ENCODE measurements at regions not wholly inside any gene's neighbourhood (a gene's known extent, or its start where the extent isn't known, plus 50 kb on each side); places are given as distances from the start of the nearest gene placed in this dataset.

DNA sequence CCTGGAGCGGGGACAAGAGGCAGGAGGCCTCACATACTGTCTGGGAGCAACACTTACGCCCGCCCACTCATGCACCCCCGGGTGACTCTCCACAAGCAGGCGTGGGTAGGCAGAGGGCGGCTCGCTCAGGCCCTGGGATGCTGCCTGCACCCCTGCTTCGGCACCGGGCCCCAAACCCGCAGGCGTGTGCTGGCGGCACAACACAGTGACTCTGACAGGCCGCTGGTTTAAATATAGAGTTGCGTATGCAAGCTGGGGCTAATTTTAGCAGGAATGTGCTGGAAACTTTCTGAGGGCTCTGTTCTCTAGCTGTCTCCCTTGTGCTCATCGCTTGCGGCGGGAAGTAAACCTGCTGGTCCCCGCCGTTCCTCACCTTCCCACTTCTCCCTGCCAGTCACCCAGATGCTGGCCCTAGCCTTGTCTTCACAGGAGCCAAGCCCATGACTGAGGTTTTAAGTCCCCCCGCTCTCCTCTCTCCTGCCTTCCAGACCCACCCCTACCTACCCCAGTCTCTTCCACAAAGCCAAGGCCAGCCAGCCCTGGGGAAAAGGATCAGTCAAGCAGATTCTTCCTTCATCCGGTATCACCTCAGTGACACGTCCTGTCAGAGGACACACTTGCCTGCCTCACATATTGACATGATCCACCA, 94.5 kb upstream of the FOXP4 start:
- DNase-seq, result peak; percentile 78

DNA sequence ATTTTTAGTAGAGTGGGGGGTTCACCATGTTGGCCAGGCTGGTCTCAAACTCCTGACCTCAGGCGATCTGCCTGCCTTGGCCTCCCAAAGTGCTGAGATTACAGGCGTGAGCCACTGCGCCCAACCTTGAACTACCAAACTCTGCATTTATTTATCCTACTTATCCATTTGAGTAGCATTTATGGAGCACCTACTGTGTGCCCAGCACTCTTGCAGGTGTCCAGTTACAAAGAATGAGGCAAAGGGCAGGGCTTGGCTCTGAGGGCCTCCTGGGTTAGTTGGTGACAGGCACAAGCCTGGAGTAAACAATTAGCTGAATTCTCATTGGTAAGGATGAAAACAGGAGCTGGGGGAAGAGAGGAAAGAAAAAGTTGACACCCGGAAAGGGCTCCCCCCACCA, 93.4 kb upstream of the FOXP4 start:
- DNase-seq, result no peak

DNA sequence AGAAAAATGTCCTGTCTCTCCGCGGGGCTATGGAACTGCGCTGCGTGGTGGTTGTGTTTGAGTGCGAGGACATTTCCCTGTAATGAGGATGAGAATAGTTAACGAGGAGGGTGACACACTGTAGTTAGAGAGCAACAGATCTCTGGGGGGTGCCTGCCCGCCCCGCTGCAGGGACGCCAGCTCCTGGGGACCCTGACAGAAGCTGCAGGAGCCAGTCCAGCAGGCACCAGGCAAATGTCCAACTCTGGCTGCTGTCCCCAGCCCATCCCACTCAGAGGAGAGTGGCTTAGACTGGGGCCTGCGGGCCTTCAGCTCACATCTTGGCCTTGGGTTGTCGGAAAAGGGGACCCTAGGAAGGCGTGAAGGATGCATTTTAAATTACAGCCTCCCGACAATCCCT, 92.9 kb upstream of the FOXP4 start:
- no peak for DNase-seq

DNA sequence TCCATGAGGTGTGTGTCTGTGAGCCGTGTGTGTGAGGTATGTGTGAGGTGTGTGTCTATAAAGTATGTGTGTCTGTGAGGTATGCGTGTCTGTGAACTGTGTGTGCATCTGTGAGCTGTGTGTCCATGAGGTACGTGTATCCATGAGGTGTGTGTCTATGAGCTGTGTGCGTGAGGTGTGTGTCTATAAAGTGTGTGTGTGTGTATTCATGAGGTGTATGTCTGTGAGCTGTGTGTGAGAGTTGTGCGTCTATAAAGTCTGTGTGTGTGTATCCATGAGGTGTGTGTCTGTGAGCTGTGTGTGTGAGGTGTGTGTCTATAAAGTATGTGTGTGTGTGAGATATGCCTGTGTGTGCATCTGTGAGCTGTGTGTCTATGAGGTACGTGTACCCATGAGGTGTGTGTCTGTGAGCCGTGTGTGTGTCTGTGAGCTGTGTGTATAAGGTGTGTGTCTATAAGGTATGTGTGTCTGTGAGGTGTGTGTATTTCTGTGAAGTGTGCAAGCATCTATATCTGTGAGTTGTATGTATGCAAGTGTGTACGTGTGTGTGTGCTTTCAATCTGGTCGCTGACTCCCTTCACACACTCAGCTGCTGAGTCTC, 91.9 kb upstream of the FOXP4 start:
- no peak for DNase-seq

DNA sequence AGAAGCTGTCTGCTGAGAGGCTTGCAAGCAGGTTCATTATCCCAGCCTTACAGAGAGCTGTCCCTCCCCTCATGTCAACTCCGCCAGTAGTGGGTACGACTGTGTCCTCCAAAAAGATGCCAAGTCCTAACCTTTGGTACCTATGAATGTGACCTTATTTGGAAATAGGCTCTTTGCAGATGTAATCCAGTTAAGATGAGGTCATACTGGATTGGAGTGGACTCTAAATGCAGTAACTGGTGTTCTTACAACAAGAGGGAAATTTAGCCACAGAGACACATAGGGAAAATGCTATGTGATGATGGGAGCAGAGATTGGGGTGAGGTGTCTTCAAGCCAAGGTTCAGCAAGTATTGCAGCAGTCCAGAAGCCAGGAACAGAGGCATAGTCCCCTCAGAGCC, 90.8 kb upstream of the FOXP4 start:
- DNase-seq, result no peak

DNA sequence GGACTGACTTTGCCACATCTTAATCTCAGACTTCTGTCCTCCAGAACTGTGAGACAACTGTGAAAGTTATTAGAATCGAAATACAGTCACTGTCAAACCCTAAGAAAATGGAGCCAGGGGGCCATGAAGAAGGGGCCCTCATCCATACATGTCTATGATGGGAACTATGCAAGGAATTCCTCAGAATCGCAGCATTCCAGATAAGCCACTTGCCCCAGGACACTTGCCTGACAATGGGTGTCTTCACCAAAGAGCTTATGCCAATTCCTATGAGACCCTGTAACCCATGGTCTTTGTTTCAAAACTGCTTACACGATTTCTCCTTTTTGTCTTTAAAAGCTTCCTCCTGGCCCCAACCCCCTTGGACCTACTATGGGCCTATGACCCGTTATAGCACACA, 90.4 kb upstream of the FOXP4 start:
- no peak for DNase-seq

DNA sequence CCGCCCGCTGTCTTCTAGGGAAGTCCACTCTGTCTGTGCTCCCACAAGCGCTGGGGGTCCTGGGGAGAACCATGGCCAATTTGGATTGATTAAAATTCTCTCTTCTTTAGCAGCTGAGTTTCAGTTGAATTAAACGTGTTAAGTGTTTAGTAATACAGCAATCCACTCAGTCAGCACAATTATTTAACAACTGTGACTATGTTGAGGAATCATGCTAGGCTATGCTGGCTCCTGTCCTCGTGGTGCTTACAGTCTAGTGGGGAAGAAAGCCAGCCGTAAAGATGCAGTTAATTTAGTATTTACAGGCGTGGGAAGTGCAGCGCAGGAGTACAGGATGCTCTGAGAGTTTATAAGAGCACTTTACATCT, 88.9 kb upstream of the FOXP4 start:
- DNase-seq, result no peak

DNA sequence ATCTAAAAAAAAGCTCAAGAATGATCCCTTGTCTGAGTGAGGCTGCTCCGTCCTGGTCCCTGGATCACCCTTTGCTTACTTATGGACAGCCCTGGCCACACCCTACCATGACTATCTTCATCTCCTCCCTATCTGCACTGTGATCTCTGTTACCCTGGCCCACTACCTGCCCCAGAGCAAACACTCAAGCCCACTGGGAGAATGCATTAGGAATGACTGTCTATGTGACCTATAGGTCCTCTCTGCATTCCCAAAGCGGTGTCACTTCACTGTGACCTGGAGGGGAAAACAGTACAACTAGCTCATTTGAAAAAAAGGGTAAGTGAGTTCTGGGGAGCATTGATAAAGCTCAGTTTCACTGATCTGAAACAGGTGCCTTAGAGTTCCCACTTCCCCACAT, 86.4 kb upstream of the FOXP4 start:
- DNase-seq, result no peak

DNA sequence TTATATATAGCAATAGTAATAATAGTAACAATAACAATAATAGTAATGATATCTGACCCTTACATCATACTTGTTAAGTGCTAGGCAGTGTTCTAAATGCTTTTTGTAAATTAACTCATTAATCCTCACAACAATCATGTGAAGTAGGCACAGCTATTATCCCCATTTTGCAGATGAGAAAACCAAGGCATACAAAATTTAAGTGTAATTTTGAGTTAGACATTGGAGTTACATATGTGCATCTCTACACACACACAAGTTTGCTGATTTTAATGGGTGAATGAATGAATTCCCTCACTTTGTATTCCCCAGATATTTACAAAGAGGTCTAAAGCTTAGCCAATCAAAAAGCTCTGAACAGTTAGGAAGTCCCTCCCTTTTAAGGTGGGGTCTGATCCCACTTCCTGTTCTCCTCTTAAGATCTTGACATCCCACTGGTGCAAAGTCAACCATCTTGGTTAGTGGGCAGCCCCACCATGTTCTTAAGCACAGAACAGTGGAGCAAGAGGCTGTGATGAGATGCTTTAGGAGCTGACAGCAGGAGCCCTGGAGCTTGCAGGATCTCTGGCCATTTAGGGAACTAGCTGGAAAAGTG, 85.3 kb upstream of the FOXP4 start:
- DNase-seq, result no peak

DNA sequence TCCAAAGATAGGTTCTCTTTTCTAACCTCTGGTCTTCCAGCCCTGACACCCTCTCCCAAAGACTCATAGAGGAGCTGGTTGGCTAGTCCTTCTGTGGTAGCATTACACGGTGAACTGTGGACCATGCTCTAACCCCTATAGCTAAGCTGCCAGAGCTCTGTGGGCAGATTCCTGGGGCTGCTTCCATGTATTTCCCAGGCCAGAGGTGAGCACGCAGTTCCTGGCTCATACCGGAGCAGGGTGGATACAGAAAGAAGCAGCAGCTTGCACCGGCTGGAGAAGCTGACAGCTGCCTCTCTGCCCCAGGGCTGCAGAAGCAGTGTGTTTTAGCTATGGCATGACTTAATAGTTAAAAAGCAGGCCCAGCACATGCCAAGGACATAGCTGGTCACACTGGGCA, 84.1 kb upstream of the FOXP4 start:
- DNase-seq, result no peak

DNA sequence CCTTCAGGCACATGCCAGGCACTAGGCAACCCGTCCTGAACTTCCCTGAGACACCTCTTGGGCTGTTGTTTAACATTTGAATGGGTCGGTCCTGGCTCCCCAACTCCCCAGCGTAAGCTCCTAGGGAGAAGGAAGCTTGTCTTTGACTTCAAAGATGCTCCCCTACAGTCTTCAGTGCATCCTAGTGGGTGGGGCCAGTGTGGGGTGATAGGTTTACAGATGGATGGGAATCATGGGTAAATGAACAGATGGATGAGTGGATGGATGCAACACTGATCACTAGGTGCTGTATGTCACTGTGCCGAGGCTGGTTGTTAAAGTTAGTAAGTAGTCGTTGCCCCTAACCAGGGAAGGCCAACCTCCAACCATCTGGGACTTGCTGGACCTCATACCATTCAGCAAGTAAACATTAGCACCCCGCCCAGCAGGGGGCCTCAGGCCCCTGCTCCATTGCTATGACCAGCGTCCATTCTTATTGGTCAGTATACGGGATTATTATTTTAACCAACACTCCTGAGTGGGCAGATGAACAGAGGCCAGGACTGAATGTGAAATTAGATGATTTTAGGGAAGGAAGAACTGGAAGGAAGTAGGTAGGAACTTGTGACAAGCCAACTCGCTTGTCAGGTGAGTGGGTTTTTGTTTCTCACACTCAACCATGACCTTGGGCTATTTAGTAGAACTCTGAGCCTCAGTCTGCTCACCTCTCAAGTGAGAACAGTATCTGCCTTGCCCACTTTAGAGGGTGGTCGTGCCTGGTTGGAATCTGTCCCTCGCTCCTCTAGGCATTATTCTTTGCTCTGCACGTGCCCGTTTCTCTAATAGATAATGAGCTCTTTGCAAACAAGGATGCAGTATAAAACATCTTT, 82.9 kb upstream of the FOXP4 start:
- peak; percentile 55 for DNase-seq

DNA sequence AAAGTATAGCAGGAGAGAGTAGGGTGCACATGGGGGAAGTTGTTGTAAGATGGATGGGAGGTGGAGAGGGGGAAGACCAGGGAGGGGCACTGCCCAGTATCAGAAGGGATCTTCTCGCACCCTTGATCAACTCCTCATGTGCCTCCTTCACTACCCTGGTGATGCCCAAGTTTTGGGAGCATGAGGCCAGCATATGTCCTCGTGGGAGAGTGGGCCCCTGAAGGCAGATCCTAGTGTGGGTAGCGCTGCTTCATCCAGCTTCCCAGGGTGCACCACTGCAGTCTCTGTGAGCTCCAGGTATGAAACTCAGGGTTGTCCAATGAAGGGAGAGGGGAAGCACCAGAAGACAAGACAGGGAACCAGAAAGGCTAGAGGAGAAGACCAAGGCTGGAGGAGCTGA, 82.2 kb upstream of the FOXP4 start:
- no peak for DNase-seq

DNA sequence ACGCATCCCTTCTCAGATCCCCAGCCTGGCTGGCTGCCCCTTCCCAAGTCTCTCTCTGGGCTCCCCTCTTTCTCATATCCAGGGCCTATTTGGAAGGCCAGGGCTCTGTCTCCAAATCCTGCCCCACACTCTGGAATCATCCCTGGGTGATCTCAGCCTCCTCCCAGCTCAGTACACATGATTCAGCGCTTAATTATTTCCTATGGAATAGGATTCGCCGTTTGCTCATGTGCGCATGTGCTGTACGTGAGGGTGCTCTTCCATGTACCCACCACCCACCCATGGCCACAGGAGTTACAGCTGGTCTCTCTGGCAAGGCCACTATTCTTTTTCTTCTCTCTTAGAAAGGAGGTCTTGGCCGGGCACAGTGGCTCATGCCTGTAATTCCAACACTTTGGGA, 81.7 kb upstream of the FOXP4 start:
- DNase-seq, result no peak

DNA sequence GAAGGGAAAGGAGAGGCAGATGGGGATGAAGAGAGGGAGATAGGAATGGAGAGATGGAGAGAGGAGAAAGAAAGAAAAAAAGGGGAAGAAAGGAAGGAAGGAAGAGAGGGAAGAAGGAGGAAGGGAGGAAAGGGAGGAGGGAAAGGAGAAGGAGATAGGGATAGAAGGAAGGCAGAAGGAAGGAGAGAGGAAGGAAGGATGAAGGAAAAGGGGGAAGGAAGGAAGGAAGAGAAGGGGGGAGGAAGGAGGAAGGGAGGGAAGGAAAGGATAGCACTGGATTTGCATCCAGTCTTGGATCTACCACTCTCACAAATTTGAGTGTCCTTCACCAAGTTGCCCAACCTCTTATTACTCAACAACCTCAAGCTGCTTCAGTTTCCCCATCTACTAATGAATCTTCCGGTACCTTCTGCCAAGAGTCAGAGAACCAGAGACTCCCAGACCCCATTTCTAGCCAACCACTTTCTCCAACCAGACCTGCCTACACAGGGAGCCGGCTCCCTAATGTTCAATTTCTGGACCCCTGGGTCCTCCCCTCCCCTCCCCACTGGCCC, 79.7 kb upstream of the FOXP4 start:
- no peak for DNase-seq

DNA sequence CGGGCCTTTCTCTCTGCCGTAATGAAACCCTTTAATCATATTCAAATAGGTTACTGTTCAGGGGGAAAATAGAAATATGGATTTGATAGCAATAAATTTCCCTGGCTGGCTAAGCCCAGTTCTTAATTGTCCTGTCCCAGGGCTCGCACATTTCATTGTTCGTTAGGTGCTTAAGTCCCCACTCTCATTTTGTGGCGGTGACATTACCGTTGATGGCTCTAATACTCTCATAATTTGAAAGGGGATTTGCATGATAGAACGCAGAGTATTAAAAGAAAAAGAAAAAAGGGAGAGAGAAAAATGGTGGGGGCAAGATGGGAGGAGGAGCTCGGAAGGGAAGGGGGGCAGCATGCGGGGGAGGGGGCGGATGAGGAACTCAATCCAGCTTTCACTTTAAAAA, 79.1 kb upstream of the FOXP4 start:
- DNase-seq, result no peak

DNA sequence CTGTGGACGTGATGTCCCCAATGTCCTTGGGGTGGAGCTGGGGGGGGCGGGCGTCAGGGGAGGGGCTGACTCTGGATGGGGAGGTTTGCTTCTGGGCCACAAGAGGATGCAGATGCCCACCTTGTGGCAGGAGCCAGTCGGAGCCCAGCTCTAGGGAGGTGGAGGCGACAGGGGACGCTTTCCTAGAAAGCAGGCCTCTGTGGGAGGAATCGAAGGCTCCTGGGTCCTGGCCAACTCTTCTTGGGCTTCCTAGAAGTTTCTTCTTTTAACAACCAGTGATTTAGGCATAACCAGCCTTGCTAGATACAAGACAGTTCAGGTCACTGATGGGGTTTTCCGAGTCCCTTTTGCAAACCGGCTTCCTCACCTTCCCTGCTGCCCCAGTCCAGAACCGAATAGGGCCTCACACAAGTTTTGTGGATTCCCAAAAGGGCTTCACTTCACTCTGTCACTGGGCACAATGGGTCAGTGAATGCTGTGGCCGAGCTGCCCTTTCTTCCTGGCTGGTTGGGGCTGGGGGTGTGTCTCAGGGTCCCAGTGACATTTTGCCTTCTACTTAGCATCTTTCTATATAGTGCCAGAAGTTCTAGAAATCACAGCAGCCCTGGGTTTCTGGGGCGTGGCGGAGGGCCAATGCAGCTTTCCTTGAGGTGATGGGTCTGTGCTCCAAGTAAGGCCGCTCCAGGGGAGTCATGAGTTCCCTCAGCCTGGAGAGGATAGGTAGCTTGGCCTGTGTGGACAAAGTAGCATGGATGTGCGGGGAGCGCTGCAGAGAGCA, 78.4 kb upstream of the FOXP4 start:
- no peak for DNase-seq

DNA sequence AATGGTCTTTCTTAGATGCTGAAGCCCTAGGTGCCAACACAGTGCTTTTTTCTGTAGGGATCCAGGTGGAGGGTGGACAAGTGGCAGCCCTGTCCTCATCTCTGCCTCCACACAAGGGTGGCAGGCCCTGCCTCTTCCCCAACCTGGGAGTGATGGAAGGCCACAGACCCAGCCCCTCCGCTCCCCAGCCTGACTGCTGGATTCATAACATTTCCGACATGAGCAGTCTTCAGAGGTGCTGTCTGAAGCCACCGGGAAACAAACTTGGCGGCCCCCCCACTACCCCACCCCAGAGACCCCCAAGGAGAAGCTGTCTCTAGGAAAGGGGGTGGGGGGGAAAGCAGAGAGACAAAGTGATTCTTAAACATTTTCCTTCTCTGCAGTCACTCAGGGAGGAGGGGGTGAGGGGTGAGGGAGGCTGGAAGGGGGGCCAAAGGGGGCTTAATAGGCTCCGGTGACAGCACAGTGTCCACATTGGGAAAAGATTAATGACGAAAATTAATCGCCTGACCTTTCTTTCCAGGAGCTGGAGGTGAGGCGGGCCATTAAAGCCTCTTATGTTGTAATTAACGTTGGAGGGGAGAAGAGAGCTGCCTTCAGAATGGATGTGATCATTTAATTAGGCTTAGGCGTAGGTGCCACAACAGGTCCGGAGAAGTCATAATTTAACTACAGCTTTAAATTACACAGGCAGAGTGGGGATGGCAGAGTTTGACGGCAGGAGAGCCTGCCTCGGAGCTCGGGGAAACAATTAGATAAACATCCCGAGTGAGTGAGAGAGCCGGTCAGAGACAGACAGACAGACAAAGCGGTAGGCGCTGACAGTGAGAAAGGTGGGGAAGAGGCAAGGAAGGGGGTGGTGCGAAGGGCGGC, 76.8 kb upstream of the FOXP4 start:
- no peak for DNase-seq

DNA sequence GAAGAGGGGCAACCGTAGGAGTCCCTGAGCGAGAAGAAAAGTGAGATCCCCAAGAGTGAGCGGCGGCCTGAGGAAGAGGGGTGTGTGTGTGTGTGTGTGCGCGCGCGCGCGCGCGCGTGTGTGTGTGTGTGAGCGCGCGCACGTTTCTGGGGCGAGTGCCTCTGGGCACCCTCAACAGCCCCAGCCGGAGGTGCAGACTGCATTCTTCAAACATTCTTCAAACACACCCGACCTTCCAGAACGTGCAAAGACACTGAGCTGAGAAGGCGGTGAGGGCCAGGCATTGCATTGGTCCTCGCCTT, 76.2 kb upstream of the FOXP4 start:
- DNase-seq, result no peak

DNA sequence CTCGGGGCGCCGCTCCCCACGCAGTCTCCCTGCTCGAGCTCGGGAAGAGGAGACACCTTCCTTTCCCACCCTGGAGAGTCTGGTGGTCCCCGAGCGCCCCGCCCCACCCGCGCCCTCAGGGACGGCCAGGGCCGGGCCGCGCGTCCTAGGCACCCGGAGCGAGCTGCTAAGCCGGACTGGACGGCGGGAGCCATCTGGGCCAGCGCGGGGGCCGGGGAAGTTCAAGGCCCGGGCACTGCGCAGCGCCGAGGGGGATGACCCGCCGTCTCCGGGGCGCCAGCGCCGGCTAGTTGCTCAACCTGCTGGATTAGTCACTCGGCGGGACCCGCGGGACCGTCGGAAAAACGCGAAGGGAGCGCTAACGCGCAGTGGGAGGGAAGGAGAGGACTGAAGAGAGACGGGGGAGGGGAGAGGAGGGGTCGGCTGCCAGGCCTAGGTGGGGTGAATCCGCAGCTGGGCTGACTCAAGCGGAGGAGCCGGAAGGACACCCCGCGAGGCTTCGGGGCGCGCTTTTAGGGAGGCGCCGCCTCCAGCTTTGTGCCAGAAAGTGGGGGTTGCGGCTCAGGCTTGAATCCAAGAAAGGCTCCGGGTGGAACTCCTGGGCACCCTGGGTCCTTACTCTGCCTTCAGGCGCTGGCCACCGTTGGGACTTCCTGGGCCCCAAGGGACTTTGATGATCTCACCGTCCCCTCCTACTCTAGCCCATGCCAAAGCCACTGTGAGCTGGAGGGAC, 75.7 kb upstream of the FOXP4 start:
- no peak for DNase-seq

DNA sequence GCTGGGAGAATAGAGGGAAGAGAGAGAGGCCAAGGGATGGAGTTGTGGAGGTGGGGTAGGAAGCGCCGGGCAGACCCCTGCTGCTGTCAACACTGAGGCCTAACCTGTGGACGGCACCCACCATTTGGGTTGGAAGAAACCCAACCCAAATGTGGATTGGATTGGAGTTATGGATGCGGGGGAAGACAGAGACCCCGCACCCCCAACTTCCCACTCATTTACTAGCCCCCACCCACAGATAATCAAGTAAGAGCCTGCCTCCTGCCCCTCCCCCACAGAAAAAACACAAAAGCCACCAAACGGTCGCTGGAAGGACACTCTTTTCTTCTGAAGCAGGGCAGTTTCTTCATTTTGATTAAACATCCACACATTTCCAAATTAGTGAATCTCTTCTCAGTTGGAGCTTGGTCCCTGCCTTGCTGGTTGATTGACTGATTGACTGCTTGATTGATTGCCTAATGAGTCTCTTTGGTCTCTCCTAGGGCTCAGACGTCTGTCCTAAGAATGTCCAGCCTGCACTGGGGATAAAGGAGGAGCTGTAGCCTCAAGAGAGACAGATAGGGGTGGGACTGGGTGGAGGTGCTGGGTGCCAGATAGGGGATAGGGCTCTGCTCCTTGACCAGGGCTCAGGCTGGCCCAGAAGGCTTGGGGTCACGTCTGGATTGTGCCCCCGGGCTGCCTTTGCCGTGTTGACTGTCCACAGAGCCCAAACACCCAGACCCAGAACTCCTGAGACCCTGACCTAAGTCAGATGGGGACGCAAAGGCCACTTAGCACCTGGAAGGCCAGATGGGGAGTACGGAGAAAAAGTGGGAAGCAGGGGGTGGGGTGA, 74.9 kb upstream of the FOXP4 start:
- DNase-seq, result no peak

Measured in hindlimb muscle (tissue), 1 donor.